CD4-positive, alpha-beta T cell (primary cell): ENCODE measurements at regions not wholly inside any gene's neighbourhood (a gene's known extent, or its start where the extent isn't known, plus 50 kb on each side); places are given as distances from the start of the nearest gene placed in this dataset.

Experiments
- ATAC-seq: fragments of 200-7000 bp; cut with Tn5 transposase; one replicate; pipeline ENCODE4 v1.10.0; 2022; ENCODE audit warnings: mild to moderate bottlenecking; ENCODE audit not compliant: poor library complexity
- CTCF ChIA-PET: fragments of 350-600 bp; sonication (Branson Sonifier 250); formaldehyde crosslinking; loops from one replicate; lab custom pipeline; 2021; ENCODE audit warnings: antibody characterized with exemption, inconsistent platforms; lab: Charles Lee
- POLR2A ChIA-PET: fragments of 350-600 bp; sonication (Branson Sonifier 250); formaldehyde crosslinking; loops from one replicate; lab custom pipeline; 2021; ENCODE audit warnings: antibody characterized with exemption, inconsistent platforms; lab: Charles Lee
- DNase-seq, 14 experiments: peaks; one replicate each; pipeline ENCODE4 v3.0.0-alpha.2; 2013 to 2020; ENCODE audit warnings: mixed read lengths in 2 of 14
- H3K27ac ChIP-seq, 2 donors: one replicate each; pipeline versions ENCODE4 v1.5.1 to v1.7.0; 2013; ENCODE audit warnings: low read length in 2 of 2, low read depth in 1 of 2, mild to moderate bottlenecking in 1 of 2
- H3K27me3 ChIP-seq, 2 experiments: 1 replicate in 1 of 2; 2 replicates in 1 of 2; pipeline versions ENCODE4 v1.6.1 to v1.7.0; 2013; ENCODE audit warnings: low read length in 2 of 2, control low read depth in 1 of 2, mild to moderate bottlenecking in 1 of 2, moderate library complexity in 1 of 2; ENCODE audit not compliant: insufficient read depth in 2 of 2, control insufficient read depth in 1 of 2
- H3K36me3 ChIP-seq: one replicate; pipeline ENCODE4 v1.6.1; 2013; ENCODE audit warnings: low read length, control low read depth; ENCODE audit not compliant: insufficient read depth
- H3K4me1 ChIP-seq: one replicate; pipeline ENCODE4 v1.6.1; 2013; ENCODE audit warnings: low read length, control low read depth; ENCODE audit not compliant: insufficient read depth
- H3K4me3 ChIP-seq: one replicate; pipeline ENCODE4 v1.5.1; 2013; ENCODE audit warnings: mild to moderate bottlenecking, low read length, moderate library complexity
- H3K9me3 ChIP-seq, 2 experiments: 1 replicate in 1 of 2; 2 replicates in 1 of 2; pipeline versions ENCODE4 v1.6.1 to v1.7.0; 2013; ENCODE audit warnings: low read length in 2 of 2, mild to moderate bottlenecking in 2 of 2, control low read depth in 1 of 2, moderate library complexity in 1 of 2; ENCODE audit not compliant: control insufficient read depth in 1 of 2, insufficient read depth in 1 of 2
- H3K27ac Mint-ChIP-seq: one replicate; pipeline ENCODE4 v1.8.0; 2020; ENCODE audit warnings: mixed read lengths
- H3K27me3 Mint-ChIP-seq: one replicate; pipeline ENCODE4 v1.8.0; 2021; ENCODE audit warnings: mixed read lengths
- H3K36me3 Mint-ChIP-seq: one replicate; pipeline ENCODE4 v1.8.0; 2021; ENCODE audit warnings: low read depth, mixed read lengths
- H3K4me1 Mint-ChIP-seq: one replicate; pipeline ENCODE4 v1.8.0; 2021; ENCODE audit warnings: low read depth, mixed read lengths
- H3K4me3 Mint-ChIP-seq: one replicate; pipeline ENCODE4 v1.8.0; 2020; ENCODE audit warnings: mild to moderate bottlenecking, mixed read lengths
- H3K9me3 Mint-ChIP-seq: one replicate; pipeline ENCODE4 v1.8.0; 2020; ENCODE audit warnings: mixed read lengths
- intact Hi-C, 2 experiments: fragments of 100-400 bp; cut with DNase I in 1 of 2; cut with micrococcal nuclease in 1 of 2; formaldehyde crosslinking; loops; one replicate each; pipeline versions ENCODE4 v1.15.1 to v1.9.0; 2023 to 2025; cut with DNase I, micrococcal nuclease
- TF ChIP-seq, protein P1 (sequence below): fragments of 200-600 bp; IDR thresholded peaks from one replicate; pipeline ENCODE4 v1.8.0; 2022; ENCODE audit warnings: antibody characterized with exemption, mild to moderate bottlenecking

DNA sequence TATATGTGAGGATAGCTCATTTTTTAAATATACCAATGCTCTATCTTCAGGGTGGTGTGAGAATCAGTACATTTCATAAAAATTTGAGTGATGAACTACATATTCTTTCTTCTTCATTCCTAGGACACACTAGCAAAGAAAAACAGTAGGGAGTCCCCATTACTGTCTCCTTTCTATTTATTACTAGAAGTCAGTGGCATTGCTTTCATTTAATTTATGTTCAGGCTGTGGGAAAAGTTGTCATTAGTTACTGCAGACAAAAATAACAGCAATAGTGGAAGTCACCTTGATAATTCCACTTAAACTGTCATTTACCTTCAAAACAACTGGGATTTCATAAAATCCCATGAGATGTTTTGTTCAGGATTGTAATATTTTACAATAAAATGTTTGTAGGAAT, 446.4 kb downstream of the GBE1 start:
- Mint-ChIP-seq H3K9me3 (peaks cover 4% of the 10 kb centered on the region), H3K36me3 (no peaks in the 10 kb centered on the region), H3K27me3 (no peaks in the 10 kb centered on the region), H3K4me1 (no peaks in the 10 kb centered on the region), H3K27ac (no peak overlapping the region), H3K4me3 (no peak overlapping the region)
- H3K27ac ChIP-seq = no peak overlapping the region
- DNase-seq (no peak), ATAC-seq (no peak)
- no peaks in the 10 kb centered on the region for H3K27me3 ChIP-seq
- TF ChIP-seq, protein P1, sequence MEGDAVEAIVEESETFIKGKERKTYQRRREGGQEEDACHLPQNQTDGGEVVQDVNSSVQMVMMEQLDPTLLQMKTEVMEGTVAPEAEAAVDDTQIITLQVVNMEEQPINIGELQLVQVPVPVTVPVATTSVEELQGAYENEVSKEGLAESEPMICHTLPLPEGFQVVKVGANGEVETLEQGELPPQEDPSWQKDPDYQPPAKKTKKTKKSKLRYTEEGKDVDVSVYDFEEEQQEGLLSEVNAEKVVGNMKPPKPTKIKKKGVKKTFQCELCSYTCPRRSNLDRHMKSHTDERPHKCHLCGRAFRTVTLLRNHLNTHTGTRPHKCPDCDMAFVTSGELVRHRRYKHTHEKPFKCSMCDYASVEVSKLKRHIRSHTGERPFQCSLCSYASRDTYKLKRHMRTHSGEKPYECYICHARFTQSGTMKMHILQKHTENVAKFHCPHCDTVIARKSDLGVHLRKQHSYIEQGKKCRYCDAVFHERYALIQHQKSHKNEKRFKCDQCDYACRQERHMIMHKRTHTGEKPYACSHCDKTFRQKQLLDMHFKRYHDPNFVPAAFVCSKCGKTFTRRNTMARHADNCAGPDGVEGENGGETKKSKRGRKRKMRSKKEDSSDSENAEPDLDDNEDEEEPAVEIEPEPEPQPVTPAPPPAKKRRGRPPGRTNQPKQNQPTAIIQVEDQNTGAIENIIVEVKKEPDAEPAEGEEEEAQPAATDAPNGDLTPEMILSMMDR = no peak
- H3K4me1 ChIP-seq = no peaks in the 10 kb centered on the region
- CTCF ChIA-PET = no interaction called here
- no peaks in the 10 kb centered on the region for H3K36me3 ChIP-seq
- no peak overlapping the region for H3K4me3 ChIP-seq
- no peaks in the 10 kb centered on the region for H3K9me3 ChIP-seq
- intact Hi-C loops = no loop called here
- POLR2A ChIA-PET = no interaction called here

DNA sequence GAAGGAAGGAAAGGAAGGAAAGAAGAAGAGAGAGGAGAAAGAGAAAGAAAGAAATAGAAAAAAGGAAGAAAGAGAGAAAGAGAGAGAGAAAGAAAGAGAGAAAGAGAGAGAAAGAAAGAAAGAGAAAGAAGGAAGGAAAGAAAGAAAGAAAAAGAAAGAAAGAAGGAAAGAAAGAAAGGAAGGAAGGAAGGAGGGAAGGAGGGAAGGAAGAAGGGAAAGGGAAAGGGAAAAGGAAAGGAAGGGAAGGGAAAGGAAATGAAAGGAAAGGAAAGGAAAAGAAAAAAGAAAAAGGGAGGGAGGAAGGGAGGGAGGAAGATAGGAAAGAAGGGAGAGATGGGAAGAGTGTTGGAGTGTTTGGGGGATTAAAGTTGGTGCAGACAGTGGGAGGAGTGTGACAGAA, 450.1 kb downstream of the GBE1 start:
- ATAC-seq (no peak), DNase-seq (no peak)
- Mint-ChIP-seq H3K27me3 (no peaks in the 10 kb centered on the region), H3K4me1 (no peaks in the 10 kb centered on the region), H3K4me3 (no peak overlapping the region), H3K9me3 (peaks cover 3% of the 10 kb centered on the region), H3K27ac (no peak overlapping the region), H3K36me3 (no peaks in the 10 kb centered on the region)
- no peaks in the 10 kb centered on the region for H3K36me3 ChIP-seq
- CTCF ChIA-PET = no interaction called here
- H3K4me3 ChIP-seq = no peak overlapping the region
- no peaks in the 10 kb centered on the region for H3K9me3 ChIP-seq
- POLR2A ChIA-PET = no interaction called here
- intact Hi-C loops = no loop called here
- H3K4me1 ChIP-seq = no peaks in the 10 kb centered on the region
- H3K27me3 ChIP-seq = no peaks in the 10 kb centered on the region
- TF ChIP-seq, protein P1 = no peak
- H3K27ac ChIP-seq = no peak overlapping the region

DNA sequence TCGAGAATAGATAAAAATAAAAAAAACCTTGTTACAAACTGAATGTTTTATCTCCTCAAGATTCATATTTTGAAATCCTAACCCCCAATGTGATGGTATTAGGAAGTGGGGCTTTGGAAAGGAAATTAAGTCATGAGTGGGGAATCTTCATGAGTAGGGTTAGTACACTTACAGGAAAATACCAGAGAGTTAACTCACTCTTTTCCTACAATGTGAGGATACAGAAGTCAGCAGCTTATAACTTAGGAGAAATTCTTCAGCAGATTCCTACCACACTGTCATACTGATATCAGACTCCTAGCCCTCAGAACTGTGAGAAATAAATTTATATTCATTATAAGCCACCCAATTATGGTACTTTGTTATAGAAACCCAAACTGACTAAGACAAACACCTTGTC, 453.1 kb downstream of the GBE1 start:
- POLR2A ChIA-PET = no interaction called here
- Histone ChIP-seq H3K27me3 (no peaks in the 10 kb centered on the region), H3K4me1 (no peaks in the 10 kb centered on the region), H3K27ac (no peak overlapping the region), H3K9me3 (no peaks in the 10 kb centered on the region), H3K4me3 (no peak overlapping the region), H3K36me3 (no peaks in the 10 kb centered on the region)
- CTCF ChIA-PET = no interaction called here
- intact Hi-C loops = no loop called here
- Mint-ChIP-seq H3K4me1 (no peaks in the 10 kb centered on the region), H3K36me3 (no peaks in the 10 kb centered on the region), H3K27ac (no peak overlapping the region), H3K9me3 (no peaks in the 10 kb centered on the region), H3K27me3 (no peaks in the 10 kb centered on the region), H3K4me3 (no peak overlapping the region)
- TF ChIP-seq, protein P1 = no peak
- ATAC-seq (no peak), DNase-seq (no peak)
